ENCODE measurements at regions not wholly inside any gene's neighbourhood (a gene's known extent, or its start where the extent isn't known, plus 50 kb on each side); places are given as distances from the start of the nearest gene placed in this dataset.

- Histone ChIP-seq H3K27ac (ENCODE audit: insufficient read depth, low read depth, low read length) (no peak overlapping the region), H3K4me2 (ENCODE audit: insufficient read depth, low read length) (no peak overlapping the region), H3K4me3 (replicated peaks in 1 of 3; ENCODE audit: insufficient read depth in 1 of 3, low read depth in 1 of 3, low read length in 3 of 3) (no peak overlapping the region), H3K79me2 (ENCODE audit: control insufficient read depth, insufficient read depth, low read length) (no peaks in the 10 kb centered on the region), H3K9me1 (replicated peaks; ENCODE audit: control insufficient read depth, extremely low read depth, insufficient read depth, low read length) (no peaks in the 10 kb centered on the region), H4K20me1 (replicated peaks; ENCODE audit: control insufficient read depth, extremely low read depth, insufficient read depth, low read length) (no peaks in the 10 kb centered on the region), H3K9me3 (replicated peaks; ENCODE audit: control insufficient read depth, insufficient read depth, low read length) (no peaks in the 10 kb centered on the region), H3K27me3 (ENCODE audit: control insufficient read depth in 2 of 2, insufficient read depth in 2 of 2, low read length in 2 of 2) (peaks cover 5 to 6% of the 10 kb centered on the region in 2 experiments), H3K36me3 (ENCODE audit: control insufficient read depth in 2 of 2, extremely low read depth in 1 of 2, insufficient read depth in 2 of 2, low read length in 2 of 2) (no peaks in the 10 kb centered on the region), H3K9ac (replicated peaks; ENCODE audit: extremely low read depth, insufficient read depth, low read length) (no peak overlapping the region), H2AFZ (ENCODE audit: low read depth, low read length) (no peak overlapping the region), H3K4me1 (ENCODE audit: control insufficient read depth, extremely low read depth, insufficient read depth, low read length) (no peaks in the 10 kb centered on the region)
- ChIA-PET POLR2A (no interaction called here), CTCF (interaction anchor here (0.7 to 1.7 kb wide), 4 partner anchors 11 to 392 kb away, joined by 3 to 4 read pairs (median 4); no protein-coding TSS in a partner anchor)
- FAIRE-seq = no peak
- DNase-seq (ENCODE audit: low read depth, low spot score) = no peak
- dilution Hi-C loops (cut with MboI; ENCODE audit: extremely low pct_ligation_motif_present, low sequenced_read_pairs) = no loop called here
- intact Hi-C loops (cut with micrococcal nuclease) = no loop called here
- no peak for TF ChIP-seq EZH2 (IDR thresholded peaks at IDR 0.05; ENCODE audit: borderline replicate concordance, low read depth, low read length, severe bottlenecking)
- TF ChIP-seq CTCF (IDR thresholded peaks at IDR 0.05; ENCODE audit: extremely low read depth in 1 of 2, insufficient read depth in 1 of 2, low read depth in 1 of 2, low read length in 2 of 2) = no peak
- TF ChIP-seq JUN (IDR thresholded peaks at IDR 0.05; ENCODE audit: borderline replicate concordance, insufficient read depth, insufficient read length, low read depth) = no peak
- TF ChIP-seq MYC (IDR thresholded peaks at IDR 0.05; ENCODE audit: low read depth, low read length) = no peak
- TF ChIP-seq FOS (IDR thresholded peaks at IDR 0.05; ENCODE audit: borderline replicate concordance, insufficient read depth, low read length) = no peak
- no peak for TF ChIP-seq GATA2 (IDR thresholded peaks at IDR 0.05; ENCODE audit: insufficient read depth, insufficient read length, low read depth, low read length)
- TF ChIP-seq POLR2AphosphoS5 (IDR thresholded peaks at IDR 0.05; ENCODE audit: insufficient read depth, low read depth, low read length) = no peak
- no peak for TF ChIP-seq MAX (IDR thresholded peaks at IDR 0.05; ENCODE audit: insufficient read depth, insufficient read length)
- TF ChIP-seq POLR2A (IDR thresholded peaks at IDR 0.05; ENCODE audit: low read depth, low read length) = no peak
- no TSS peak for BruUV-seq (replicated peaks)
Measured at GRCh38 chr3:14288177-14288788, 109.7 kb downstream of the LSM3 start.
